Naive thymus-derived CD4-positive, alpha-beta T cell (primary cell): ENCODE measurements at regions not wholly inside any gene's neighbourhood (a gene's known extent, or its start where the extent isn't known, plus 50 kb on each side); places are given as distances from the start of the nearest gene placed in this dataset.
"Not testable (repeated sequence)": the region's sequence is repeated elsewhere in the genome, so short reads cannot be mapped to it uniquely, and the experiment has no call there.

Experiments
- ATAC-seq: fragments of 150-1000 bp; cut with Tn5 transposase; 2 replicates; pipeline ENCODE4 v1.10.0; 2021; ENCODE audit warnings: mild to moderate bottlenecking, moderate library complexity
- CTCF ChIA-PET: fragments of 350-600 bp; sonication (Branson Sonifier 250); formaldehyde crosslinking; loops from one replicate; lab custom pipeline; 2021; ENCODE audit warnings: antibody characterized with exemption; lab: Charles Lee
- POLR2A ChIA-PET: fragments of 350-600 bp; sonication (Branson Sonifier 250); formaldehyde crosslinking; loops from one replicate; lab custom pipeline; 2021; ENCODE audit warnings: antibody characterized with exemption, inconsistent platforms; lab: Charles Lee
- DNase-seq, 9 donors: peaks; one replicate each; pipeline versions ENCODE4 v3.0.0 to v3.0.0-alpha.2; 2020 to 2022; ENCODE audit warnings: mixed read lengths in 1 of 9
- H3K27ac ChIP-seq: one replicate; pipeline ENCODE4 v1.7.0; 2013; ENCODE audit warnings: mild to moderate bottlenecking, low read depth, low read length, moderate library complexity
- H3K27me3 ChIP-seq, 2 donors: one replicate each; pipeline ENCODE4 v1.7.0; 2013; ENCODE audit warnings: low read length in 2 of 2, mild to moderate bottlenecking in 2 of 2, moderate library complexity in 2 of 2; ENCODE audit not compliant: control insufficient read depth in 2 of 2, insufficient read depth in 2 of 2
- H3K36me3 ChIP-seq, 3 experiments: 1 replicate in 2 of 3; 2 replicates in 1 of 3; pipeline ENCODE4 v1.7.0; 2013; ENCODE audit warnings: low read length in 3 of 3, mild to moderate bottlenecking in 3 of 3, moderate library complexity in 1 of 3; ENCODE audit not compliant: insufficient read depth in 3 of 3, control insufficient read depth in 2 of 3
- H3K4me1 ChIP-seq, 2 donors: one replicate each; pipeline ENCODE4 v1.7.0; 2013; ENCODE audit warnings: low read length in 2 of 2, mild to moderate bottlenecking in 2 of 2, moderate library complexity in 1 of 2; ENCODE audit not compliant: control insufficient read depth in 2 of 2, insufficient read depth in 2 of 2
- H3K4me3 ChIP-seq: 2 replicates; pipeline ENCODE4 v1.7.0; 2013; ENCODE audit warnings: mild to moderate bottlenecking, low read length
- H3K9me3 ChIP-seq, 3 experiments: 1 replicate in 2 of 3; 2 replicates in 1 of 3; pipeline ENCODE4 v1.7.0; 2013; ENCODE audit warnings: low read length in 3 of 3; ENCODE audit not compliant: control insufficient read depth in 2 of 3
- H3K27ac Mint-ChIP-seq, 9 donors: one replicate each; pipeline ENCODE4 v1.8.0; 2020 to 2022; ENCODE audit warnings: mixed read lengths in 9 of 9, mild to moderate bottlenecking in 8 of 9, moderate library complexity in 5 of 9, inconsistent platforms in 2 of 9
- H3K27me3 Mint-ChIP-seq, 5 donors: one replicate each; pipeline ENCODE4 v1.8.0; 2021 to 2022; ENCODE audit warnings: mixed read lengths in 5 of 5, mild to moderate bottlenecking in 1 of 5
- H3K36me3 Mint-ChIP-seq, 5 donors: one replicate each; pipeline ENCODE4 v1.8.0; 2020 to 2022; ENCODE audit warnings: mixed read lengths in 5 of 5, mild to moderate bottlenecking in 3 of 5, inconsistent platforms in 1 of 5
- H3K4me1 Mint-ChIP-seq, 7 donors: one replicate each; pipeline ENCODE4 v1.8.0; 2020 to 2022; ENCODE audit warnings: mixed read lengths in 7 of 7, mild to moderate bottlenecking in 3 of 7, inconsistent platforms in 1 of 7
- H3K4me3 Mint-ChIP-seq, 10 donors: one replicate each; pipeline ENCODE4 v1.8.0; 2020 to 2022; ENCODE audit warnings: mild to moderate bottlenecking in 10 of 10, mixed read lengths in 10 of 10, moderate library complexity in 6 of 10, inconsistent platforms in 2 of 10
- H3K9me3 Mint-ChIP-seq, 11 donors: one replicate each; pipeline ENCODE4 v1.8.0; 2020 to 2022; ENCODE audit warnings: mixed read lengths in 11 of 11, mild to moderate bottlenecking in 4 of 11, inconsistent platforms in 1 of 11, moderate library complexity in 1 of 11
- intact Hi-C, 2 donors: fragments of 100-400 bp; cut with micrococcal nuclease; formaldehyde crosslinking; loops; one replicate each; pipeline ENCODE4 v1.15.1; 2023

GRCh38 chr1:30361890-30362602, 361.3 kb downstream of the MATN1 start:
- DNase-seq, CTCF ChIA-PET, H3K4me3 ChIP-seq, H3K4me1 Mint-ChIP-seq, intact Hi-C loops, H3K27me3 ChIP-seq, H3K27ac ChIP-seq, H3K36me3 Mint-ChIP-seq, H3K27ac Mint-ChIP-seq, H3K9me3 ChIP-seq, H3K9me3 Mint-ChIP-seq, H3K36me3 ChIP-seq, H3K4me1 ChIP-seq, ATAC-seq, H3K4me3 Mint-ChIP-seq, POLR2A ChIA-PET: not testable (repeated sequence)
- H3K27me3 Mint-ChIP-seq = peaks cover 0 to 25% (median 18%) of the 10 kb centered on the region in 5 donors

- no peaks in the 10 kb centered on the region for H3K36me3 Mint-ChIP-seq
- Histone ChIP-seq H3K4me1 (no peaks in the 10 kb centered on the region), H3K9me3 (no peaks in the 10 kb centered on the region), H3K36me3 (no peaks in the 10 kb centered on the region), H3K4me3 (no peak overlapping the region), H3K27me3 (no peaks in the 10 kb centered on the region), H3K27ac (no peak overlapping the region)
- peaks cover 0 to 31% (median 22%) of the 10 kb centered on the region in 5 donors for H3K27me3 Mint-ChIP-seq
- CTCF ChIA-PET = no interaction called here
- H3K9me3 Mint-ChIP-seq = no peaks in the 10 kb centered on the region
- H3K4me1 Mint-ChIP-seq = no peaks in the 10 kb centered on the region
- POLR2A ChIA-PET = no interaction called here
- H3K4me3 Mint-ChIP-seq = no peak overlapping the region
- intact Hi-C loops = no loop called here
- no peak overlapping the region for H3K27ac Mint-ChIP-seq
- no peak for ATAC-seq
- DNase-seq = no peak
Measured at GRCh38 chr1:30360753-30361152, 362.6 kb downstream of the MATN1 start.

- ChIA-PET POLR2A (no interaction called here), CTCF (no interaction called here)
- Mint-ChIP-seq H3K9me3 (peaks cover 0 to 2% (median 0%) of the 10 kb centered on the region in 11 donors), H3K27ac (no peak overlapping the region), H3K4me1 (no peaks in the 10 kb centered on the region), H3K27me3 (peaks cover 0 to 36% (median 23%) of the 10 kb centered on the region in 5 donors), H3K4me3 (no peak overlapping the region), H3K36me3 (no peaks in the 10 kb centered on the region)
- no peaks in the 10 kb centered on the region for H3K36me3 ChIP-seq
- no peak overlapping the region for H3K4me3 ChIP-seq
- intact Hi-C loops = no loop called here
- H3K27me3 ChIP-seq = no peaks in the 10 kb centered on the region
- ATAC-seq = no peak
- H3K9me3 ChIP-seq = no peaks in the 10 kb centered on the region
- DNase-seq = no peak
- no peak overlapping the region for H3K27ac ChIP-seq
- H3K4me1 ChIP-seq = no peaks in the 10 kb centered on the region
Measured at GRCh38 chr1:30360281-30360680, 363.1 kb downstream of the MATN1 start.

GRCh38 chr1:30359539-30360220, 363.7 kb downstream of the MATN1 start:
- POLR2A ChIA-PET = no interaction called here
- Mint-ChIP-seq H3K4me3 (no peak overlapping the region), H3K36me3 (no peaks in the 10 kb centered on the region), H3K27me3 (peaks cover 3 to 42% (median 24%) of the 10 kb centered on the region in 5 donors), H3K4me1 (no peaks in the 10 kb centered on the region), H3K9me3 (peaks cover 0 to 2% (median 0%) of the 10 kb centered on the region in 11 donors), H3K27ac (no peak overlapping the region)
- no peak for ATAC-seq
- H3K4me1 ChIP-seq = no peaks in the 10 kb centered on the region
- CTCF ChIA-PET = no interaction called here
- intact Hi-C loops = no loop called here
- no peak overlapping the region for H3K27ac ChIP-seq
- H3K4me3 ChIP-seq = no peak overlapping the region
- H3K9me3 ChIP-seq = no peaks in the 10 kb centered on the region
- no peaks in the 10 kb centered on the region for H3K36me3 ChIP-seq
- DNase-seq = no peak
- H3K27me3 ChIP-seq = no peaks in the 10 kb centered on the region

- H3K27me3 Mint-ChIP-seq = peaks cover 5 to 48% (median 31%) of the 10 kb centered on the region in 5 donors
- H3K9me3 Mint-ChIP-seq = peaks cover 0 to 2% (median 0%) of the 10 kb centered on the region in 11 donors
- intact Hi-C loops = no loop called here
- ATAC-seq (no peak), DNase-seq (no peak)
- no peaks in the 10 kb centered on the region for H3K4me1 Mint-ChIP-seq
- Histone ChIP-seq H3K4me3 (no peak overlapping the region), H3K27ac (no peak overlapping the region), H3K9me3 (no peaks in the 10 kb centered on the region), H3K36me3 (no peaks in the 10 kb centered on the region), H3K4me1 (no peaks in the 10 kb centered on the region), H3K27me3 (no peaks in the 10 kb centered on the region)
- ChIA-PET CTCF (no interaction called here), POLR2A (no interaction called here)
- no peak overlapping the region for H3K27ac Mint-ChIP-seq
- H3K36me3 Mint-ChIP-seq = no peaks in the 10 kb centered on the region
- H3K4me3 Mint-ChIP-seq = no peak overlapping the region
Measured at GRCh38 chr1:30358500-30358899, 364.9 kb downstream of the MATN1 start.

GRCh38 chr1:30356839-30357238, 366.5 kb downstream of the MATN1 start:
- peaks cover 0 to 2% (median 0%) of the 10 kb centered on the region in 11 donors for H3K9me3 Mint-ChIP-seq
- Histone ChIP-seq H3K27ac (no peak overlapping the region), H3K4me1 (no peaks in the 10 kb centered on the region), H3K36me3 (no peaks in the 10 kb centered on the region), H3K27me3 (no peaks in the 10 kb centered on the region), H3K4me3 (no peak overlapping the region), H3K9me3 (no peaks in the 10 kb centered on the region)
- DNase-seq (no peak), ATAC-seq (no peak)
- H3K4me1 Mint-ChIP-seq = no peaks in the 10 kb centered on the region
- POLR2A ChIA-PET = no interaction called here
- peaks cover 11 to 57% (median 37%) of the 10 kb centered on the region in 5 donors for H3K27me3 Mint-ChIP-seq
- no peak overlapping the region for H3K27ac Mint-ChIP-seq
- intact Hi-C loops = no loop called here
- CTCF ChIA-PET = no interaction called here
- no peak overlapping the region for H3K4me3 Mint-ChIP-seq
- no peaks in the 10 kb centered on the region for H3K36me3 Mint-ChIP-seq

GRCh38 chr1:30354410-30354809, 369.0 kb downstream of the MATN1 start:
- Histone ChIP-seq H3K27ac (no peak overlapping the region), H3K27me3 (peaks cover 0 to 3% of the 10 kb centered on the region in 2 donors), H3K36me3 (no peaks in the 10 kb centered on the region), H3K4me3 (no peak overlapping the region), H3K4me1 (no peaks in the 10 kb centered on the region), H3K9me3 (no peaks in the 10 kb centered on the region)
- DNase-seq = no peak
- Mint-ChIP-seq H3K9me3 (peaks cover 0 to 5% (median 0%) of the 10 kb centered on the region in 11 donors), H3K36me3 (no peaks in the 10 kb centered on the region), H3K4me3 (no peak overlapping the region), H3K27me3 (peaks cover 25 to 61% (median 46%) of the 10 kb centered on the region in 5 donors), H3K4me1 (no peaks in the 10 kb centered on the region), H3K27ac (no peak overlapping the region)
- CTCF ChIA-PET = no interaction called here
- POLR2A ChIA-PET = no interaction called here
- no peak for ATAC-seq
- intact Hi-C loops = no loop called here
